Endothelial cell of umbilical vein (primary cell): ENCODE measurements at regions not wholly inside any gene's neighbourhood (a gene's known extent, or its start where the extent isn't known, plus 50 kb on each side); places are given as distances from the start of the nearest gene placed in this dataset.

ENCODE experiments used
- BruUV-seq: library from RNA; stranded (reverse); fragments of 400-500 nt; replicated peaks from 2 replicates; lab custom pipeline; 2021; lab: Mats Ljungman, UMichigan
- CTCF ChIA-PET: fragments of 300-600, 350-600 bp; sonication (Branson Sonifier 250); formaldehyde crosslinking; loops from one replicate; lab custom pipeline; 2021; ENCODE audit warnings: antibody characterized with exemption, inconsistent platforms; lab: Charles Lee
- POLR2A ChIA-PET: fragments of 300-600, 350-600 bp; sonication (Branson Sonifier 250); formaldehyde crosslinking; loops from one replicate; lab custom pipeline; 2021; ENCODE audit warnings: antibody characterized with exemption, inconsistent platforms; lab: Charles Lee
- DNase-seq: peaks from one replicate; pipeline ENCODE4 v3.0.0-alpha.2; 2011; ENCODE audit warnings: low read depth, low spot score
- FAIRE-seq: peaks from 2 replicates; lab custom pipeline; 2011; peaks lifted over from hg19 to GRCh38; lab: Jason Lieb, UNC
- H2AFZ ChIP-seq: 2 replicates; pipeline ENCODE4 v1.6.0; 2012; ENCODE audit warnings: low read depth, low read length, control low read depth, inconsistent platforms
- H3K27ac ChIP-seq: 2 replicates; pipeline ENCODE4 v1.5.1; 2011; ENCODE audit warnings: low read depth, mild to moderate bottlenecking, control low read depth, low read length, moderate library complexity; ENCODE audit not compliant: insufficient read depth
- H3K27me3 ChIP-seq, 2 experiments: 2 replicates each; pipeline versions ENCODE4 v1.6.0 to v1.6.1; 2011; ENCODE audit warnings: low read length in 2 of 2, mixed read lengths in 1 of 2; ENCODE audit not compliant: control insufficient read depth in 2 of 2, insufficient read depth in 2 of 2
- H3K36me3 ChIP-seq, 2 experiments: 2 replicates in 1 of 2; 3 replicates in 1 of 2; pipeline ENCODE4 v1.5.1; 2011; ENCODE audit warnings: low read length in 2 of 2, mild to moderate bottlenecking in 1 of 2, moderate library complexity in 1 of 2; ENCODE audit not compliant: control insufficient read depth in 2 of 2, insufficient read depth in 2 of 2; ENCODE audit errors: extremely low read depth in 1 of 2
- H3K4me1 ChIP-seq: 3 replicates; pipeline ENCODE4 v1.5.1; 2011; ENCODE audit warnings: mild to moderate bottlenecking, low read length; ENCODE audit not compliant: control insufficient read depth, insufficient read depth; ENCODE audit errors: extremely low read depth
- H3K4me2 ChIP-seq: 2 replicates; pipeline ENCODE4 v1.6.1; 2011; ENCODE audit warnings: low read length, control low read depth, mixed read lengths; ENCODE audit not compliant: insufficient read depth
- H3K4me3 ChIP-seq, 3 experiments: fragments of 200-600 bp in 1 of 3; sonication (generic), shearing (Covaris generic) in 1 of 3; replicated peaks in 1 of 3; 2 replicates each; pipeline ENCODE4 v1.5.1; 2011 to 2016; ENCODE audit warnings: control low read depth in 3 of 3, low read length in 3 of 3, mild to moderate bottlenecking in 2 of 3, inconsistent platforms in 1 of 3, low read depth in 1 of 3, moderate library complexity in 1 of 3; ENCODE audit not compliant: insufficient read depth in 1 of 3
- H3K79me2 ChIP-seq: 2 replicates; pipeline ENCODE4 v1.6.0; 2012; ENCODE audit warnings: low read length, inconsistent platforms; ENCODE audit not compliant: control insufficient read depth, insufficient read depth
- H3K9ac ChIP-seq: replicated peaks from 2 replicates; pipeline ENCODE3; 2011; ENCODE audit warnings: low read length, control low read depth; ENCODE audit not compliant: insufficient read depth; ENCODE audit errors: extremely low read depth
- H3K9me1 ChIP-seq: replicated peaks from 3 replicates; pipeline ENCODE4 v1.6.0; 2011; ENCODE audit warnings: mild to moderate bottlenecking, low read length; ENCODE audit not compliant: control insufficient read depth, insufficient read depth; ENCODE audit errors: extremely low read depth
- H3K9me3 ChIP-seq: replicated peaks from 2 replicates; pipeline ENCODE4 v1.5.1; 2012; ENCODE audit warnings: low read length, inconsistent platforms; ENCODE audit not compliant: control insufficient read depth, insufficient read depth
- H4K20me1 ChIP-seq: replicated peaks from 2 replicates; pipeline ENCODE3; 2011; ENCODE audit warnings: mild to moderate bottlenecking, low read length; ENCODE audit not compliant: control insufficient read depth, insufficient read depth; ENCODE audit errors: extremely low read depth
- CTCF ChIP-seq, 2 donors: IDR thresholded peaks; 1 replicate in 1 of 2; 2 replicates in 1 of 2; pipeline ENCODE4 v1.5.1; 2011; ENCODE audit warnings: low read length in 2 of 2, mild to moderate bottlenecking in 2 of 2, moderate library complexity in 2 of 2, control low read depth in 1 of 2, inconsistent platforms in 1 of 2, low read depth in 1 of 2; ENCODE audit not compliant: insufficient read depth in 1 of 2; ENCODE audit errors: extremely low read depth in 1 of 2
- EZH2 ChIP-seq: IDR thresholded peaks from 2 replicates; pipeline ENCODE4 v1.6.1; 2012; ENCODE audit warnings: borderline replicate concordance, low read depth, mild to moderate bottlenecking, moderate library complexity, low read length, inconsistent platforms; ENCODE audit not compliant: severe bottlenecking
- FOS ChIP-seq: IDR thresholded peaks from 2 replicates; pipeline ENCODE4 v1.6.1; 2011; ENCODE audit warnings: mild to moderate bottlenecking, low read length, moderate library complexity, borderline replicate concordance; ENCODE audit not compliant: insufficient read depth
- GATA2 ChIP-seq: IDR thresholded peaks from 2 replicates; pipeline ENCODE4 v1.7.0; 2011; ENCODE audit warnings: low read depth, mild to moderate bottlenecking, moderate library complexity, mixed read lengths, low read length; ENCODE audit not compliant: insufficient read length, insufficient read depth
- JUN ChIP-seq: IDR thresholded peaks from 2 replicates; pipeline ENCODE4 v1.6.1; 2011; ENCODE audit warnings: borderline replicate concordance, low read depth; ENCODE audit not compliant: insufficient read length, insufficient read depth
- MYC ChIP-seq: IDR thresholded peaks from one replicate; pipeline ENCODE4 v1.6.1; 2011; ENCODE audit warnings: mild to moderate bottlenecking, low read depth, low read length
- POLR2A ChIP-seq: IDR thresholded peaks from 2 replicates; pipeline ENCODE4 v1.6.1; 2012; ENCODE audit warnings: low read depth, mild to moderate bottlenecking, control low read depth, low read length
- POLR2AphosphoS5 ChIP-seq: IDR thresholded peaks from 2 replicates; pipeline ENCODE4 v1.6.1; 2012; ENCODE audit warnings: low read depth, mild to moderate bottlenecking, control low read depth, low read length, moderate library complexity; ENCODE audit not compliant: insufficient read depth
- dilution Hi-C: fragments of 300-500 bp; cut with MboI; formaldehyde crosslinking; loops from one replicate; pipeline ENCODE4 v1.15.0; 2019; ENCODE audit warnings: low sequenced_read_pairs; ENCODE audit not compliant: extremely low pct_ligation_motif_present
- intact Hi-C: fragments of 100-400 bp; cut with micrococcal nuclease; formaldehyde crosslinking; loops from one replicate; pipeline ENCODE4 v1.10.0; 2022
- TF ChIP-seq, protein P1 (sequence below): IDR thresholded peaks from 2 replicates; pipeline ENCODE4 v1.6.1; 2011; ENCODE audit not compliant: insufficient read depth, insufficient read length

GRCh38 chr10:43957267-43958070 is 308.8 kb upstream of the ZNF32 start:
- Histone ChIP-seq H3K27me3 (peaks cover 0 to 3% of the 10 kb centered on the region in 2 experiments), H2AFZ (no peak overlapping the region), H3K9me3 (no peaks in the 10 kb centered on the region), H3K27ac (no peak overlapping the region), H3K36me3 (no peaks in the 10 kb centered on the region), H3K79me2 (no peaks in the 10 kb centered on the region), H4K20me1 (no peaks in the 10 kb centered on the region), H3K9me1 (no peaks in the 10 kb centered on the region), H3K4me3 (no peak overlapping the region), H3K4me1 (no peaks in the 10 kb centered on the region), H3K4me2 (no peak overlapping the region), H3K9ac (no peak overlapping the region)
- dilution Hi-C loops (no loop called here), intact Hi-C loops (no loop called here)
- FAIRE-seq (no peak), DNase-seq (no peak)
- TF ChIP-seq MYC (no peak), EZH2 (no peak), CTCF (IDR thresholded peaks at IDR 0.05; ENCODE audit: extremely low read depth in 1 of 2, insufficient read depth in 1 of 2, low read depth in 1 of 2, low read length in 2 of 2) (no peak), JUN (no peak), POLR2A (no peak), FOS (no peak), POLR2AphosphoS5 (no peak), GATA2 (no peak)
- TF ChIP-seq, protein P1, sequence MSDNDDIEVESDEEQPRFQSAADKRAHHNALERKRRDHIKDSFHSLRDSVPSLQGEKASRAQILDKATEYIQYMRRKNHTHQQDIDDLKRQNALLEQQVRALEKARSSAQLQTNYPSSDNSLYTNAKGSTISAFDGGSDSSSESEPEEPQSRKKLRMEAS, result no peak
- BruUV-seq, result no TSS peak
- ChIA-PET POLR2A (no interaction called here), CTCF (no interaction called here)
